ENCODE measurements at regions not wholly inside any gene's neighbourhood (a gene's known extent, or its start where the extent isn't known, plus 50 kb on each side); places are given as distances from the start of the nearest gene placed in this dataset.

GRCh38 chr2:210839034-210839433 is 282.6 kb downstream of the CPS1 start:
- TF ChIP-seq CTCF (IDR thresholded peaks at IDR 0.05): no peak
- TF ChIP-seq POLR2A (IDR thresholded peaks at IDR 0.05): no peak
- no peak for TF ChIP-seq EP300 (IDR thresholded peaks at IDR 0.05)
